IMR-90 (cell line): ENCODE measurements at regions not wholly inside any gene's neighbourhood (a gene's known extent, or its start where the extent isn't known, plus 50 kb on each side); places are given as distances from the start of the nearest gene placed in this dataset.

Experiments used
- ATAC-seq: fragments of 200-7000 bp; cut with Tn5 transposase; 2 replicates; pipeline ENCODE4 v1.9.1; 2020; ENCODE audit warnings: low read depth, mild to moderate bottlenecking, moderate library complexity
- BruUV-seq: library from RNA; stranded (reverse); fragments of 400-500 nt; replicated peaks from 2 replicates; lab custom pipeline; 2021; lab: Mats Ljungman, UMichigan
- CTCF ChIA-PET: fragments of 300-600 bp; formaldehyde crosslinking; extraction: SDS; loops from one replicate; lab custom pipeline; 2021; ENCODE audit warnings: antibody characterized with exemption; lab: Yijun Ruan, JAX
- POLR2A ChIA-PET: fragments of 300-600 bp; sonication (Branson Sonifier 250); formaldehyde crosslinking; loops from one replicate; lab custom pipeline; 2022; ENCODE audit warnings: antibody characterized with exemption; ENCODE audit not compliant: unreplicated experiment; lab: Charles Lee
- DNase-seq: peaks from one replicate; pipeline ENCODE4 v3.0.0; 2013
- H2AFZ ChIP-seq: replicated peaks from 2 replicates; pipeline ENCODE3; 2013; ENCODE audit warnings: low read length, mild to moderate bottlenecking; ENCODE audit not compliant: poor library complexity
- H2AK5ac ChIP-seq: 2 replicates; pipeline ENCODE4 v1.6.1; 2013; ENCODE audit warnings: low read depth, low read length, inconsistent platforms
- H2AK9ac ChIP-seq: replicated peaks from 2 replicates; pipeline ENCODE3; 2013; ENCODE audit warnings: mild to moderate bottlenecking, low read depth, low read length, moderate library complexity; ENCODE audit not compliant: poor library complexity
- H2BK120ac ChIP-seq: 2 replicates; pipeline ENCODE4 v1.6.1; 2013; ENCODE audit warnings: low read depth, low read length, inconsistent platforms
- H2BK15ac ChIP-seq: 3 replicates; pipeline ENCODE4 v1.6.1; 2013; ENCODE audit warnings: low read depth, low read length, inconsistent platforms
- H2BK20ac ChIP-seq: 2 replicates; pipeline ENCODE4 v1.6.1; 2013; ENCODE audit warnings: low read depth, mild to moderate bottlenecking, inconsistent platforms, low read length, moderate library complexity
- H2BK5ac ChIP-seq: 2 replicates; pipeline ENCODE4 v1.6.1; 2013; ENCODE audit warnings: mild to moderate bottlenecking, low read depth, low read length, inconsistent platforms; ENCODE audit not compliant: poor library complexity, severe bottlenecking
- H3K14ac ChIP-seq: replicated peaks from 2 replicates; pipeline ENCODE4 v1.6.1; 2013; ENCODE audit warnings: low read depth, low read length, inconsistent platforms
- H3K18ac ChIP-seq: 2 replicates; pipeline ENCODE4 v1.6.1; 2013; ENCODE audit warnings: low read depth, low read length, control low read depth
- H3K23ac ChIP-seq: 2 replicates; pipeline ENCODE4 v1.6.1; 2013; ENCODE audit warnings: low read depth, low read length, inconsistent platforms
- H3K27ac ChIP-seq: 2 replicates; pipeline ENCODE4 v1.5.1; 2013; ENCODE audit warnings: mild to moderate bottlenecking, control low read depth, low read length; ENCODE audit not compliant: insufficient read depth
- H3K27me3 ChIP-seq: 2 replicates; pipeline ENCODE4 v1.6.1; 2013; ENCODE audit warnings: low read length; ENCODE audit not compliant: control insufficient read depth, insufficient read depth
- H3K36me3 ChIP-seq: 2 replicates; pipeline ENCODE4 v1.6.1; 2013; ENCODE audit warnings: low read length, mixed read lengths; ENCODE audit not compliant: control insufficient read depth, insufficient read depth
- H3K4ac ChIP-seq: 2 replicates; pipeline ENCODE4 v1.6.1; 2013; ENCODE audit warnings: low read depth, low read length, inconsistent platforms
- H3K4me1 ChIP-seq: 2 replicates; pipeline ENCODE4 v1.6.1; 2013; ENCODE audit warnings: low read length, mixed read lengths; ENCODE audit not compliant: control insufficient read depth, insufficient read depth
- H3K4me2 ChIP-seq: 2 replicates; pipeline ENCODE4 v1.6.1; 2013; ENCODE audit warnings: low read depth, mild to moderate bottlenecking, control low read depth, low read length, moderate library complexity
- H3K4me3 ChIP-seq: 2 replicates; pipeline ENCODE4 v1.5.1; 2013; ENCODE audit warnings: low read depth, mild to moderate bottlenecking, control low read depth, low read length, moderate library complexity; ENCODE audit not compliant: insufficient read depth
- H3K56ac ChIP-seq: 2 replicates; pipeline ENCODE4 v1.6.1; 2013; ENCODE audit warnings: low read length, inconsistent platforms; ENCODE audit not compliant: insufficient read depth; ENCODE audit errors: extremely low read depth
- H3K79me1 ChIP-seq, 2 experiments: 2 replicates each; pipeline ENCODE4 v1.6.1; 2013; ENCODE audit warnings: low read length in 2 of 2, inconsistent platforms in 1 of 2, low read depth in 1 of 2
- H3K9ac ChIP-seq: 2 replicates; pipeline ENCODE4 v1.6.1; 2013; ENCODE audit warnings: low read depth, low read length, control low read depth
- H3K9me1 ChIP-seq: 2 replicates; pipeline ENCODE4 v1.6.1; 2013; ENCODE audit warnings: low read length, inconsistent platforms; ENCODE audit not compliant: insufficient read depth
- H3K9me3 ChIP-seq: 2 replicates; pipeline ENCODE4 v1.6.1; 2013; ENCODE audit warnings: low read length; ENCODE audit not compliant: control insufficient read depth, insufficient read depth
- H4K20me1 ChIP-seq: 2 replicates; pipeline ENCODE4 v1.6.1; 2013; ENCODE audit warnings: low read length, inconsistent platforms; ENCODE audit not compliant: insufficient read depth
- H4K5ac ChIP-seq: 2 replicates; pipeline ENCODE4 v1.6.1; 2013; ENCODE audit warnings: mild to moderate bottlenecking, low read depth, low read length, control low read depth
- H4K8ac ChIP-seq, 2 experiments: 2 replicates each; pipeline ENCODE4 v1.6.1; 2013; ENCODE audit warnings: low read depth in 2 of 2, low read length in 2 of 2, control low read depth in 1 of 2, inconsistent platforms in 1 of 2
- H4K91ac ChIP-seq: 2 replicates; pipeline ENCODE4 v1.6.1; 2013; ENCODE audit warnings: low read depth, low read length, inconsistent platforms; ENCODE audit not compliant: insufficient read depth
- MAFK ChIP-seq: IDR thresholded peaks from 2 replicates; pipeline ENCODE4 v1.6.1; 2012; ENCODE audit warnings: low read depth, low read length, improper control_type of control experiment
- MAZ ChIP-seq: IDR thresholded peaks from 2 replicates; pipeline ENCODE4 v1.6.1; 2012; ENCODE audit warnings: low read depth, mild to moderate bottlenecking, low read length, improper control_type of control experiment, moderate library complexity, borderline replicate concordance
- WGBS, 2 experiments: methylation state at CpG; one replicate each; pipeline versions ENCODE4 v1.1.5 to v1.1.7; 2013; ENCODE audit warnings: missing lambda C conversion rate in 2 of 2; ENCODE audit not compliant: insufficient read length in 1 of 2; ENCODE audit errors: extremely low coverage in 2 of 2; 5-methylcytosine and 5-hydroxymethylcytosine counted together
- dilution Hi-C: fragments of 300-500 bp; cut with HindIII; formaldehyde crosslinking; loops from one replicate; pipeline ENCODE4 v1.14.3; 2018; ENCODE audit warnings: low sequenced_read_pairs; ENCODE audit not compliant: unreplicated experiment
- in situ Hi-C: fragments of 300-500 bp; cut with MboI; formaldehyde crosslinking; loops from 3 replicates; pipeline ENCODE4 v1.14.3; 2019; ENCODE audit warnings: low sequenced_read_pairs, inconsistent platforms, mixed read lengths
- intact Hi-C: fragments of 100-400 bp; cut with micrococcal nuclease; formaldehyde crosslinking; loops from 2 replicates; pipeline ENCODE4 v1.10.0; 2022

DNA sequence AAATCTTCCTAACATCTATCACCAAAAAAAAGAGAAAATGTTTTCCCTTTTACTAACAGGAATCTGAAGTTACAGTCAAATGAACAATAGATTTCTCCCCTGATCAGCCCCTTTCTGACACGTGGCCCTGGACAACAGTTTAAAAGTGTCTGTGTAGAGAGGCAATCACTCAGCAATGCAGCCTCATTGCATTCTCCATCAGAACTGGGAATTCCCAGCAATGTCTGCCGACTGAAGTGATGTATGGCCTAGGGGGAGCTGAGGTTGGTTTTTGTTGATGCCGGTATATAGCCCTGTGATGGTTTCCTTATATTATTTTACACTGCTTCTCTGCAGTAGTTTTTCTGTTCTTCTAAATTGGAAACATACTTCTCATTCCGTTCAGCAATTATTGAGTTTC is 904.3 kb upstream of the CDH8 start:
- Histone ChIP-seq H3K23ac (no peak overlapping the region), H3K27me3 (no peaks in the 10 kb centered on the region), H3K9me1 (no peaks in the 10 kb centered on the region), H4K91ac (no peak overlapping the region), H2BK20ac (no peak overlapping the region), H3K4me3 (no peak overlapping the region), H3K56ac (no peak overlapping the region), H3K9me3 (peaks cover 6% of the 10 kb centered on the region), H2AFZ (no peak overlapping the region), H3K18ac (no peak overlapping the region), H3K14ac (no peak overlapping the region), H3K36me3 (no peaks in the 10 kb centered on the region), H2AK5ac (no peak overlapping the region), H3K9ac (no peak overlapping the region), H4K5ac (no peak overlapping the region), H3K4ac (no peak overlapping the region), H2BK120ac (no peak overlapping the region), H2BK5ac (no peak overlapping the region), H3K4me1 (no peaks in the 10 kb centered on the region), H3K27ac (no peak overlapping the region), H2BK15ac (no peak overlapping the region), H4K20me1 (no peaks in the 10 kb centered on the region), H3K4me2 (no peak overlapping the region), H2AK9ac (no peak overlapping the region), H3K79me1 (no peaks in the 10 kb centered on the region), H4K8ac (no peak overlapping the region)
- ChIA-PET CTCF (no interaction called here), POLR2A (no interaction called here)
- intact Hi-C loops (no loop called here), dilution Hi-C loops (no loop called here), in situ Hi-C loops (no loop called here)
- DNase-seq (no peak), ATAC-seq (no peak)
- no CpG with 5 or more reads among the region's 4 CpGs for WGBS, 2 experiments
- TF ChIP-seq MAFK (no peak), MAZ (no peak)
- no TSS peak for BruUV-seq
